ENCODE measurements at regions not wholly inside any gene's neighbourhood (a gene's known extent, or its start where the extent isn't known, plus 50 kb on each side); places are given as distances from the start of the nearest gene placed in this dataset.

- Histone ChIP-seq H3K4me2 (ENCODE audit: extremely low read depth, insufficient read depth, low read length) (no peak overlapping the region), H3K4me1 (ENCODE audit: control insufficient read depth, extremely low read depth, insufficient read depth, low read length) (no peaks in the 10 kb centered on the region), H3K4me3 (replicated peaks in 1 of 4; ENCODE audit: control extremely low read depth in 1 of 4, insufficient read depth in 1 of 4, low read depth in 3 of 4, low read length in 4 of 4) (no peak overlapping the region), H3K9me3 (ENCODE audit: control insufficient read depth, insufficient read depth, low read depth, low read length) (no peaks in the 10 kb centered on the region), H4K20me1 (ENCODE audit: control insufficient read depth, extremely low read depth, insufficient read depth, low read length) (no peaks in the 10 kb centered on the region), H3K79me2 (ENCODE audit: control insufficient read depth, insufficient read depth, low read length) (no peaks in the 10 kb centered on the region), H3K9ac (ENCODE audit: insufficient read depth, low read length) (no peak overlapping the region), H3K36me3 (ENCODE audit: control insufficient read depth, insufficient read depth, low read length) (no peaks in the 10 kb centered on the region), H3K27ac (ENCODE audit: insufficient read depth, low read length) (no peak overlapping the region), H3K27me3 (ENCODE audit: control insufficient read depth, insufficient read depth, low read length) (peaks cover 27% of the 10 kb centered on the region), H2AFZ (ENCODE audit: low read length) (no peak overlapping the region)
- TF ChIP-seq CTCF (conservative IDR thresholded peaks at IDR 0.05 in 1 of 2, IDR thresholded peaks at IDR 0.05 in 1 of 2; ENCODE audit: low read depth in 1 of 2, low read length in 2 of 2), result no peak
- TF ChIP-seq EZH2 (IDR thresholded peaks at IDR 0.05; ENCODE audit: low read length, missing control alignments), result no peak
- DNase-seq (ENCODE audit: low read depth in 2 of 2), result no peak
Measured at GRCh38 chr20:51108638-51109363, 85.9 kb upstream of the KCNG1 start.

- H3K27me3 ChIP-seq (ENCODE audit: control insufficient read depth, insufficient read depth, low read length), result peaks cover 23% of the 10 kb centered on the region
- no peaks in the 10 kb centered on the region for H4K20me1 ChIP-seq (ENCODE audit: control insufficient read depth, extremely low read depth, insufficient read depth, low read length)
- H3K36me3 ChIP-seq (ENCODE audit: control insufficient read depth, insufficient read depth, low read length), result no peaks in the 10 kb centered on the region
- H3K79me2 ChIP-seq (ENCODE audit: control insufficient read depth, insufficient read depth, low read length), result no peaks in the 10 kb centered on the region
- no peak overlapping the region for H3K9ac ChIP-seq (ENCODE audit: insufficient read depth, low read length)
- no peaks in the 10 kb centered on the region for H3K4me1 ChIP-seq (ENCODE audit: control insufficient read depth, extremely low read depth, insufficient read depth, low read length)
- H3K27ac ChIP-seq (ENCODE audit: insufficient read depth, low read length), result no peak overlapping the region
- no peaks in the 10 kb centered on the region for H3K9me3 ChIP-seq (ENCODE audit: control insufficient read depth, insufficient read depth, low read depth, low read length)
- H3K4me2 ChIP-seq (ENCODE audit: extremely low read depth, insufficient read depth, low read length), result no peak overlapping the region
- no peak for DNase-seq (ENCODE audit: low read depth in 2 of 2)
- H3K4me3 ChIP-seq (replicated peaks in 1 of 4; ENCODE audit: control extremely low read depth in 1 of 4, insufficient read depth in 1 of 4, low read depth in 3 of 4, low read length in 4 of 4), result no peak overlapping the region
- no peak overlapping the region for H2AFZ ChIP-seq (ENCODE audit: low read length)
- TF ChIP-seq CTCF (conservative IDR thresholded peaks at IDR 0.05 in 1 of 2, IDR thresholded peaks at IDR 0.05 in 1 of 2; ENCODE audit: low read depth in 1 of 2, low read length in 2 of 2), result no peak
- no peak for TF ChIP-seq EZH2 (IDR thresholded peaks at IDR 0.05; ENCODE audit: low read length, missing control alignments)
Measured at GRCh38 chr20:51106011-51106410, 83.1 kb upstream of the KCNG1 start.

- H2AFZ ChIP-seq (ENCODE audit: low read length), result no peak overlapping the region
- no peaks in the 10 kb centered on the region for H3K9me3 ChIP-seq (ENCODE audit: control insufficient read depth, insufficient read depth, low read depth, low read length)
- no peak for DNase-seq (ENCODE audit: low read depth in 2 of 2)
- H3K27me3 ChIP-seq (ENCODE audit: control insufficient read depth, insufficient read depth, low read length), result peaks cover 18% of the 10 kb centered on the region
- no peak overlapping the region for H3K9ac ChIP-seq (ENCODE audit: insufficient read depth, low read length)
- H3K4me3 ChIP-seq (replicated peaks in 1 of 4; ENCODE audit: control extremely low read depth in 1 of 4, insufficient read depth in 1 of 4, low read depth in 3 of 4, low read length in 4 of 4), result no peak overlapping the region
- no peaks in the 10 kb centered on the region for H3K36me3 ChIP-seq (ENCODE audit: control insufficient read depth, insufficient read depth, low read length)
- H3K27ac ChIP-seq (ENCODE audit: insufficient read depth, low read length), result no peak overlapping the region
- H3K79me2 ChIP-seq (ENCODE audit: control insufficient read depth, insufficient read depth, low read length), result no peaks in the 10 kb centered on the region
- no peaks in the 10 kb centered on the region for H4K20me1 ChIP-seq (ENCODE audit: control insufficient read depth, extremely low read depth, insufficient read depth, low read length)
- no peak overlapping the region for H3K4me2 ChIP-seq (ENCODE audit: extremely low read depth, insufficient read depth, low read length)
- TF ChIP-seq CTCF (conservative IDR thresholded peaks at IDR 0.05 in 1 of 2, IDR thresholded peaks at IDR 0.05 in 1 of 2; ENCODE audit: low read depth in 1 of 2, low read length in 2 of 2), result no peak
- TF ChIP-seq EZH2 (IDR thresholded peaks at IDR 0.05; ENCODE audit: low read length, missing control alignments), result no peak
- H3K4me1 ChIP-seq (ENCODE audit: control insufficient read depth, extremely low read depth, insufficient read depth, low read length), result no peaks in the 10 kb centered on the region
Measured at GRCh38 chr20:51104960-51105920, 82.3 kb upstream of the KCNG1 start.

All from fibroblast of lung (primary cell).